NCI-H446 treated with DMSO at 0.1 percent for 48 hours (cell line): ENCODE measurements at regions not wholly inside any gene's neighbourhood (a gene's known extent, or its start where the extent isn't known, plus 50 kb on each side); places are given as distances from the start of the nearest gene placed in this dataset.
"Not testable (repeated sequence)": the region's sequence is repeated elsewhere in the genome, so short reads cannot be mapped to it uniquely, and the experiment has no call there.

Experiments used
- DNase-seq: peaks from one replicate; lab custom pipeline; 2025; lab: John Stamatoyannopoulos, UW

DNA sequence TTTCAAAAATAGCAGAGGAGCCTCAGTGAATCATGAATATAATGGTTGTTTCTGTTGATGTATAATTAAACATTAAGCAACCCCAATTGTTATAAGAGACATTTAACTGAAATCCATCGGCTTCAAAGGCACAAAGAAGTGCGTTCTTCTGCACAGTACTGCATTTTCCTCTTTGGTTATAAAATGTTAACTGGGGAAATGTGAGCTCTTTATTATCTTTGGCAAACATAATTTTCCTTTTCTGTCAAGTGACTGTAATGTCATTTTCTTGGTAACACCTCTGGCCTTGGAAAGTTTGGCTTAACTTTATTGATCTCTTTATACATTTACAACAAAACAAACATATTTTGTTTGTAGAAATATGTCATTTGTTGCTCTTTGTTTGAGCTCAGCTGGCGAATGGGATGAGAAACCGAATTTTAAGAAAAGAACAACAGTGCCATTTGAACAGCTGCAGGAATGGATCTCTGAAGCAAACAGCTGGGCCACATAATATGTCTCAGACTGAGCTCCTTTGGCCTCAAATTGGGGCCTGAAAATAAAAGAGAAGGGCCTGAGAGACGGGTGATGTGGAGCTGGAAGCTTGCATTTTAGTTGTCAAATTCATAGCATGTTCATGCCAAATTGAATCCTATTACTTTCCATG is 427.0 kb upstream of the SPTLC3 start:
- no peak for DNase-seq

DNA sequence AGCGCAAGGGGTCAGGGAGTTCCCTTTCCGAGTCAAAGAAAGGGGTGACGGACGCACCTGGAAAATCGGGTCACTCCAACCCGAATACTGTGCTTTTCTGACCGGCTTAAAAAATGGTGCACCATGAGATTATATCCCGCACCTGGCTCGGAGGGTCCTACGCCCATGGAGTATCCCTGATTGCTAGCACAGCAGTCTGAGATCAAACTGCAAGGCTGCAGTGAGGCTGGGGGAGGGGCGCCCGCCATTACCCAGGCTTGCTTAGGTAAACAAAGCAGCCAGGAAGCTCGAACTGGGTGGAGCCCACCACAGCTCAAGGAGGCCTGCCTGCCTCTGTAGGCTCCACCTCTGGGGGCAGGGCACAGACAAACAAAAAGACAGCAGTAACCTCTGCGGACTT is 426.1 kb upstream of the SPTLC3 start:
- not testable (repeated sequence) for DNase-seq

DNA sequence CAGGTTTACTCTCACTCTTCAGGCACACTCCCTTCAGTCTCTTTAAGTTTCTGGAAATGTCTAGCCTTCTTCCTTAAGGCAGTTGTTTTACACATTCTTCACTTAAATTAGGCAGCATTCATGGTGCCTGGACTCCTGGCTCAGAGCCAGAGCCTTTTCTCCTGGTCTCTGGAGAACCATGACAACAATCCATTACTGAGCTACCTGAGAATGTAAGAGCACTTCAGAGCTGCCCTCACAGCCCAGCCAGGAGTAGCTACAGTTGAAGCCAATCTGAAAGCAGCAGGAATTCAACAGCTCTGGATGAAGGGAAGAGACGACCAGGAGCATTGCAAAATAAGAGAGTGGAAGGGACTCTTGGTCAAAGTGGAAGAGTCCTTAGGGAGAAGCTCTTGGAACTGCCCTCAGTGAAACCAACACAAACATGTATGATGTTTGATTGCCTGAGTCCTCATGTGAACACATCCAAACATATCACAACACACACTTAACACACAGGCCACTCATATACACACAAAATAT is 416.8 kb upstream of the SPTLC3 start:
- DNase-seq, result no peak

DNA sequence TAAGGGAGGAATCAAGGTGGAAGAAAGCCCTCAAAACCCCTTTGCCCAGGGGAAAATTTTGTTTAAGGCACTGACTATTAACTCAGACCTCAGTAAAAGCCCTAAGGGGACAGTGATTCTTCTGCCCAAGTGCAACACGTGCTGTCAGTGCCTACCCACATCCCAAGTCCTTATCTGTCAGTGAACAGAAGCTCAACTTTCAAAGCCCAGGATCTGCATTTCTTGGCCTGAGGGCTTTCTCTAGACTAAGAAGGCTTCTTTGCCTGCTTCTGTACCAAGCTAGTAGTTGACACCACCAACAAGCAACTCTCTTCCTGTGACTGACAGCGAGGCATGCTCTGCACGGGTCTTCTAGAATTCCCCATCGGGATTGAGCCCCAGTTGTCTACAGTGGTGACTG is 416.0 kb upstream of the SPTLC3 start:
- DNase-seq, result no peak

DNA sequence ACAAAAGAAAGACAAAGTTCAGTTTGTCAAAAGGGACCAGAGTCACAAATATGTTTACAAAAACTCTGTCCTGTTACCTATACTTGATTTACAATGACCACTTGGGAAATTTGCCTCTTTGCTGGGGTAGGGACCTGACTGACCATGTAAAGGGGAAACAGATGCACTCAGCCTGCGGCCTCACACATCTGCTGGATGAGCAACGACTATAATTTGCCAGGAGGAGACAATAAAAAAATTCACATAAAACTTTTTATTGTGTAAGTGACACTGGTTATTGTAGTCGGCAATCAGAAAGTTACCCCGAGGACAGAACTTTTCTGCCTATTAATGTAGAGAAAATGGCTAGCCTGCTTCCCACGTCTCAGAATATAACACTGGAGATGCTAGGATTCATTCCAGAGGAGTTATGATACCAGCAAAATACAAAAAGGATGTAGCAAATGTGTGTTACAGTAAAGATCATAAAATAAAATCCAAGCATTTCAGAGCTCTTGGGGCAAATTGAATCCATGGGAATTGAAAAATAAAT is 415.4 kb upstream of the SPTLC3 start:
- no peak for DNase-seq

DNA sequence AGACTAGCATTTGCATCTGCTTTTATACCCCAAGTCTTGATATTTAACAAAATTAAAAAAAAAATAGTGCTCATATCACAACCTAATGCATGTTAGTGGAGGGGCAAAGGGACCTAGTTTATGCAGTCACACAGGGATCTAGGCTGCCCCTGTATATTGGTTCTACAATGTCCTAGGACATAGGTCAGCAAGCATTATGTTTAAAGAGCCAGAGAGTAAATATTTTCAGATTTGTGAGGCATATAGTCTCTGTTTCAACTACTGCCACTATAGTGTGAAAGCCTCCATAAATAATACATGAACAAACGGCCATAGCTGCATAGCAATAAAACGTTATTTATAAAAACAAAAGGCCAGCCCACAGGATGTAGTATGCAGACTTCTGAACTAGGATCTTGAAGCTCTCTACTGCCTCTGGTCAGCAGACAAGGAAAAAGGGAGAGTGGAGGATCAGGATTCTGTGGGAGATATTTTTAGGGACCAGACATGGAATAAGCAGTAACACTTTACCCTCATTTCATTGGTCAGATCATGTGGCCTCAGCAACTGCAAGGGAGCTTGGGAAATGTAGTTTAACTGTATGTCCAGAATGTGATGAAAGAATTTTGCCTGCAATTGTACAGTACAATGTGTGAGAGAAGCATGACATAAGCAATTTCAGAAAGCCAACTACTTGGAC is 414.2 kb upstream of the SPTLC3 start:
- DNase-seq, result no peak

DNA sequence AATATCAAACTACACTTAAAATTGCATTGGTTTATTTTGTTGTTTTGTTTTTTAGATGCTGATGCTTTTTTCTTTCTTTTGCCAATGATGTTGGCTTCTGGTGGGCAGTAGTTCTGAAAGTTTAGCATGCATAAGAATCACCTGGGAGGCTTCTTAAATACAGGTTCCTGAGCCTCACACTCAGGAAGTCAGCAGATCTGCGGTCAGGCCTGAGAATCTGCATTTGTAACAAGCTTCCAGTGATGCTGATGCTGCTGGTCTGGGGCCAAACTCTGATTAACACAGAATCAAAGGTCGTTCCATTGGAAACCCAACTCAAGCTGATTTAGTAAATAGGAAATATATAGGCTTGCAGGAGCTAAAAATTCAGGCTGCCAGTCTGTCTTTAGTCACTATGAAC is 412.9 kb upstream of the SPTLC3 start:
- DNase-seq, result no peak

DNA sequence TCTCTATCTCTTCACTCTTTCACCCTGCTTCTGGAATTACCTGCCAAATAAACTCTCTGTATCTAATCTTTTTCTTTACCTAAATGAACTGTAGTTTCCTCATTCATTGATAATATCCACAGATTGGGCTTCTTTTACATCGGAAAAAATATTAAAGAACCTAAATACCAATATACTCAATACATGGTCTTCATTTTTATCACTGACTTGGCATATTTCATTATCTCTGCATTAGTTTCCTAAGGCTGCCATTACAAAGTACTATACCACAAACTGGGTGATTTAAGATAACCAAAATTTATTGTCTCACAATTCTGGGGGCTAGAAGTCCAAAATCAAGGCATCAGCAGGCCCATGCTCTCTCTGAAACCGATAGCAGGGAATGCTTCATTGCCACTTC is 411.9 kb upstream of the SPTLC3 start:
- no peak for DNase-seq

DNA sequence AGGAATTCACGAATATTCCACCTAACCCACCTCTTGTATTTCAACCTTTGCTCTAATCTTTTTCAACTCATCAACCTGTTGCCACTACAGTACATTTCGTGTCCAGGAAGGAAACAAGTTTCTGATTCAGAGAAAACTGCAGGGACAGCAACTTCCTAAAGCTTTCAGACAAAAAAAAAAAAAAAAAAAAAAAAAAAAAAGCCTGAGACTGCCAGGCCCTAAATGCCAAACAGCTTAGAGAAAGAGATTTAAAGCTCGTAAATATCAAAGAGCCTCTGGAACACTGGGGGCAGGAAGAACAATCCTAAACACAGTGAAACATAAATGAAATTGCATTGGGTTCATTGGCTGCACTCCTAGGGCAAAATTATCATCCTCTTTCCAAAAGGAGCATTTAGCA is 411.2 kb upstream of the SPTLC3 start:
- no peak for DNase-seq

DNA sequence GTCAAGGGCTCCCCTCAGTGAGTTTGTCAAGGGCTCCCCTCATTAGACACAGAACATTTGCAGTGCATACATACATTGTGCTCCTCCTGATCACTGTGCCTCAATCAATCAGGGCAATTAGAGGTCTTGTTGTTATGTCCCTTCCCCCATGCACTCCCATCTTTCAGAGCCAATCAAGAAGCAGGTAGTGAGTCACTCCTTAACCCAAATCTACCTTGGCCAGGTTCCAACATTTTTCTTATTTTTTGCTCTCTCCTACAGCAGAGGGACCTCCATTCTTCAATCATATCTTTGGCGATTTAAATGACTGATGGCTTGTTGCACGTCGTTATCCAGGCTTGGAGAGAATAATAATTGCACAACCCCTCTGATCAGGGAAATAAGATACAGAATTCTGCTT is 409.9 kb upstream of the SPTLC3 start:
- DNase-seq, result no peak

DNA sequence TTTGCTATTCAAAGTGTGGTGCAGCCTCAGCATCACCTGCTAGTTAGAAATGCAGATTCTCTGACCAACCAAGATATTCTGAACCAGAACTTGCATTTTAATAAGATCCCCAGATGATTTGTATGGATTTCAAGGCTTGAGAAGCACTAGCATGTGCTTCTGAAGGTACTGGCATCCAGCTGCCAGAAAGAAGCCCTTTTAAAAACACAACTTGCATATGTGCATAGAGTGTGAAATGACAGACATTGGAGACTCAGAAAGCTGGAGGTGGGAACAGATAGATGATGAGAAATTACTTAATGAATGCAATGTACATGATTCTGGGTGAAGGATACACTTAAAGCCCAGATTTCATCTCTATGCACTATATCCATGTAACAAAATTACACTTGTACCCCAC is 409.3 kb upstream of the SPTLC3 start:
- no peak for DNase-seq

DNA sequence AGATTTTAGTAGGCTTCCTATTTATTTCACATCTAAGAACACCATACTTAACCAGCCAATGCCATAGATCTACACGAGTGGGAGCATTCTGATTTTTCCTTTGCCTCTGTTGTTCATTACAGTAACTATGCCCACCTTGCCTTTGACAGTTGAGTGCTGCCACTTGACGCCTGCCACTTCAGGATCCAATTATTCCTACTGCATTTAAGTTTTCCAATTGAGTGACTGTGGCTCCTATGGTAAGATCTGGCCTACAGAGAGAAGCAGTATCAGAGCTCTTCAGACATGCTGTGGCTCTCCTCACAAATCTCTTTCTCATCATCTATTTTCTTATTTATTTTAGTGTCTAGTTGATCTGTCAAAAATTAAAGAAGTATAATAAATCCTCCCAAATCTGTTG is 403.0 kb upstream of the SPTLC3 start:
- DNase-seq, result no peak

DNA sequence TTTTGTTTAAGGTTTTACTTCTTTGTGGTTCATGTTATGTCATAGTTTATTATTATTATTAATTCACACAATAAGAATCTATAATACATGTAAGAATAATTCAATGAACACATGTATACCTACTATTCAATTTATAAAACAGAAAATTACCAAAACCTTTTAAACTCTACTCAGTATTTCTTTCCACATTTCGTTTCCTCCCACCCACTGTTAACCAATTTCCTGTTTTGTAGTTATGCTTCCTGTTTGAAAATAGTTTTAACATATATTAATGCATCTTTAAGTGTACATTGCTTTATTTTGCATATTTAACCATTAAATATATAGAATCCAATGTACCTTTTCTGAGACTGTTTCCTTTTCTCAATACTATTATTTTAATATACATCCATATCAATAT is 397.9 kb upstream of the SPTLC3 start:
- DNase-seq, result no peak

DNA sequence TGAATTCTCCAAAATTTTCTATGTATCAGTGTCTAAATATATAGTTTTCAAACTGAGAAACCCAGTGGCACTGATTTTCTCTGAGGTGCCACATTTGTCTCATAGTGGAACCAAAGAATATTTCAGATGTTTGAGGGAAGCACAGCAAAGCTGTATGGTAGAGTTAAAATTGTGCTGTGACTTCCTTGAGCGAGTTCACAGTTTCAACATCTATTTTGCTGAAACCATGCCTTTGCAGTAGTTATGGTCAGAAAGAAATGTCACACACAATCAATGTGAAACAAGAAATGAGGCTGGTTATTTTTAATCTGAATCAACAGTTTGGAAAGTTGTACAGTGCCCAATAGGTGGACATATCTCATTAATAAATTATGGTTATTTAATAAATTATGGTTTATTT is 394.0 kb upstream of the SPTLC3 start:
- no peak for DNase-seq

DNA sequence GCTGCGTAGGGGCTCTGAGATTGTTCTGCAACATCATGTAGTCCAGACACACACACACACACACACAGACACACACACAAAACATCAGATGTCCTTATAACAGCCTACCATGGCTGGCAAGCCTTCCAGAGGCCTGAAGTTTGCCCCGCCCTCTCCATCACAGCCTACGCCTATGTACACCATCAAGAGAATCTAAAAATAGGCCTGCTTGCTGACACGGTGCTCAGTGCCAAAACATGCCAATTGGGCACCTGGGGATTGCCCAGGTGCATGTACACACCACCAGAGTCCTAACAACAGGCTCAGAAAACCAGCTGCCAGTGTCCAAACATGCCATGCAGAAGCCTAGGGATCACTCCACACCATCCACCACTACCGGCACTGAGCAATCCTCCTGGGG is 391.7 kb upstream of the SPTLC3 start:
- DNase-seq, result no peak

DNA sequence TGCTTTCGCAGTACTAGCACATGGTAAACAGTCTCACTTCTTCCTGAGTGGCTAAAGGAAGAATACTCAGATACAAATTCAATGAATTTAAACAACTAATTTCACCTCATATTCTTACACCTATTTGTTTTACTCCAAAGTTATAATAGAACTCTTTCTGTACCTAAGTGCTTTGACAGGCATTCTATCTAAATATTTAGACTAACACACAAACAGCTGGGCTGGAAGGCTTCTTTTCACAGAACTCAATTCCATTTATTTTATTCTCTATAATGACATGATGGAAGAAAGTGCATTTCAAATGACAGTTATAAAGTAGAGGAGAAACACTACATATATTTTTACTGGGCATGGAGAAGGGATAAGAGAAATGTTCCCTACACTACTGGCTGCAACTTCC is 384.9 kb upstream of the SPTLC3 start:
- DNase-seq, result no peak

DNA sequence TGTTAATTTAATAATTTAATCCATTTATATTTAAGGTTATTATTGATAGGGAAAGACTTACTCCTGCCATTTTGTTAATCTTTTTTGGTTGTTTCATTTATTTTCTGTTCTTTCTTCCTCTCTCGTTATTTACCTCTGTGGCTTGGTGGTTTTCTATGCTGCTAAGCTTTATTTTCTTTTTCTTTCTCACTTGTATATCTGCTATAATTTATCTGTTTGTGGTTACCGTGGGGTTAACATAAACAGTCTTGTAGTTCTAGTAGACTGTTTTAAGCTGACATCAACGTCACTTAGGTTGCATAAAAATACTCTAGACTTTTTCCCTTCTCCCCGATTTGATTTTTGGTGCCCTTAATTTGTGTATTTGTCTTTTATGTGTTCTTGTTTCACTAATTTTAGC is 381.3 kb upstream of the SPTLC3 start:
- no peak for DNase-seq

DNA sequence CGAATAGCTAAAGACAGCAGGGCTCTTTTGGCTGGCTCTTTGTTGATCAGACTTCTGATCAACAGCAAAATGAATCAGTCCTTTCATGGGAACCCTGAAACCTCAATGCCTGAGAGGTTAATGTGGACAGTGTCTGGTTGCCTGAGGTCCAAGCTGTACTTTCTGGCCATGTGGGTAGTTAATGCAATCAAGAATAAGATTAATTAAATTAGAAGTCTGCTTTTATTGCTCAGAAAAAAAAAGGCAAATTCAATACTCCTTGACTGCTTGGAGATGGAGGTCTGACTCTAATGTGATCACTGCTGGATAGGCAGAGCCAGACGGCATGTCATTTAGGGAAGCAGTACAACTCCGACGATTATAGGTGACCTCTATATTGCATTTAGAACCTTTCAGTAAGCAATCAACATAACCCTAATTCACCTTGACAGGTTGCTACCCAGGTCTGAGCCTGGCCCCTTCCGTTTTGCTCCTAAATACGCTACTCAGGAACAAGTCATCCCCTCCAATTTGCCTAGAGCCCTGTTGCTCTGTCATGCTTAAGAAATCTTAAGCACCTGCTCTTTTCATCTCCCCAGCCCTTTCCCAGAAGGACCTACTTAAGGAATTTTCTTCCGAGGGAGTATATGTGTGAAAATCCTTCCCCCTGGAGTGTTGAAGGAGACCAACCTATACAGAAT is 370.0 kb upstream of the SPTLC3 start:
- no peak for DNase-seq

DNA sequence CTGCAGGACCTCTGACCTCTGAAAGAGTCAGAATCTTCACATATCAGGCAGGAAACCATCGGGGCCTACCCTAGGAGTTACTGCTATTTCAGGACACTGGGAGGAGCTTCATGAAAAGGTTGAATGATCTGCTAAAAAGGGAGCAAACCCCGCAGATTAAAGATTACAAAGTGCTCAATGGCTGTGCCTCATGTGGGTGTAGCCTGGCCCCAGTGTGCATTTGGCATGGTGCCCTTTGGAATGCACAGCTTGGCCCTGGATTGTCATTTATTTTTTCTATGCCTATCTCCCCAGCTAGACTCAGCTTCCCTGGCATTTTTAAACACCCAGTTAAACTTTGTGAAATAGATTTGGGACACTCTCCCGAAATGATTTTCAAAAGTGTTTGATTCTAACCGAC is 368.5 kb upstream of the SPTLC3 start:
- DNase-seq, result no peak

DNA sequence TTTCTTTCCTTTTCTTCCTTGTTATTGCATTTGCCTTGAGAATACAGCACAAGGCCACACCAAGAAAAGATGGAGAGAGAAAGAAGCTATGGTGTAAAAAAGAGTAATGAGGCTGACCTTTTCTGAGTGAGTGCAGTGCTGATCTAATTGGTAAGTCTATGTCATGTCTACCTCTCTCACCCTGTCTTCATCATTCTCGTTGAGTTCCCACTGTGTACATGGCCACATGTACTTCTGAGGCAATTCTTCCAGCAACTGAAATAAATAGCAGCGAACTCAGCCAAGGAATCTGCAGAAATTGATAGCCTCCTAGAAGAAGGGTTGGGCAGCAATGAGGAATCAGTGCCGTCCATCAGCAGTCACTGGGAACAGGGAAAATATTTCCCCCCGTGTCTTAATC is 367.2 kb upstream of the SPTLC3 start:
- no peak for DNase-seq

DNA sequence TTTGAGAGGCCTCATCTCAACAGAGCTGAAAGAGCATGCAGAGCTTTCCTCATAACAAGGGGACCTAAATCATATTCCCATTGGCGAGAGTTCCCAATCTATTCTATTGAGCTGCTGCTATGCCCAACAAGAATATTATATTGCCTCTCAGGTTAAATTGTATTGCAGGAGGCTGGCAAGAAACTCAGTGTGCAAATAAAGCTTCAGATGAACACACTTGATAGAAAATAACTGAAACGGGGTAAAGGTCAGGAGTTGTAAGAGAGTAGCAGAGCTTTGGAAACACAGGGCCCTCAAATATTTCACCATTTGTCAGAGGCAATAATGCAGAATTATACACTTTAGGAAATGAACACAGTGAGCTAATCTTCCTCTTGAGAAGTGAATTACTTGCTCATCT is 364.3 kb upstream of the SPTLC3 start:
- no peak for DNase-seq

DNA sequence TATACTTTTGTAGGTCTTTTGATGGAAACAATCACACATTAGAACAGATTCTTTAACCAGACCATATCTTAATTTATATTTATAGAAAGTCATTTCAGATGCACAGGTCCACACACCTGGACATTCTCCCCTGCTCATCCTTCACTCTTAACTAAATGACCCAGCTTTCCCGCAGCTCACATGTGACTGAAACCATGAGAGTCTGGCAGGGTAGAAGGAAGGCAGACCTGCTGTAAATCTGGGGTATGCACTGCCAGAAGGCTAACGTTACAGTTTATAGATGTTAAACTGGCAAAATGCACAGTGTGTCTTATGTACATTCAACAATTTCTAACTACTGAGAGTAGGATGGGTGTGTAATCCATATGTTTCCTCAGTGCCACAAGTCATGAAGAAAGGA is 359.5 kb upstream of the SPTLC3 start:
- no peak for DNase-seq

DNA sequence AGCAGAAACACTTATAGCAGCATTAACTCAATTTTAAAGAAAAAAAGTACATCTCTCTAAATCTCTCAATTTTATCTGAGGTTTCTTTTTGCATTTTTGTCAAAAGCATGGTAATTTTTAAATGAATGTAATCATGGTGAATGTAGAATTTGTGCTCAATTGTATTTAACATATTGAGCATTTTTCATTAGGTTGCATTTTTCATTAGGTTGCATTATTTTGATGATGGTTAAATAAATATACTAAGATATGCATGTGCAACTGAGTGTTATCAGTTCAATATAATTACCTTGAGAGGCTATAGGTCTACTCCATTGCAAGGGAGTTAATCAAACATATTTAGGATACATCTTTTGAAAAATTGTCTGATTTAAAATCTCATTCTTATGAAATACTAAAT is 355.1 kb upstream of the SPTLC3 start:
- DNase-seq, result no peak
